Central memory CD4-positive, alpha-beta T cell (primary cell): ENCODE measurements at regions not wholly inside any gene's neighbourhood (a gene's known extent, or its start where the extent isn't known, plus 50 kb on each side); places are given as distances from the start of the nearest gene placed in this dataset.
"Not testable (repeated sequence)": the region's sequence is repeated elsewhere in the genome, so short reads cannot be mapped to it uniquely, and the experiment has no call there.

Experiments used
- DNase-seq: peaks from one replicate; pipeline ENCODE4 v3.0.0; 2022

DNA sequence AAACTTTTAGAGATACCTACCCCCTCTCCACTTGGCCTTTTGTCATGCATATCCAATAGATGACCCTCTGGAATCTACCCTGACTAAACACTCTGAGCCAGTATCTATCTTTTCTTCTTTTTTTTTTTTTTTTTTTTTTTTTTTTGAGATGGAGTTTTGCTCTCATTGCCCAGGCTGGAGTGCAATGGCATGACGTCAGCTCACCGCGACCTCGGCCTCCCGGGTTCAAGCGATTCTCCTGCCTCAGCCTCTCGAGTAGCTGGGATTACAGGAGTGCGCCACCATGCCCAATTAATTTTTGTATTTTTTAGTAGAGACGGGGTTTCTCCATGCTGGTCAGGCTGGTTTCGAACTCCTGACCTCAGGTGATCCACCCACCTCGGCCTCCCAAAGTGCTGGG, 50.8 kb upstream of the GRIN2B start:
- DNase-seq: not testable (repeated sequence)

DNA sequence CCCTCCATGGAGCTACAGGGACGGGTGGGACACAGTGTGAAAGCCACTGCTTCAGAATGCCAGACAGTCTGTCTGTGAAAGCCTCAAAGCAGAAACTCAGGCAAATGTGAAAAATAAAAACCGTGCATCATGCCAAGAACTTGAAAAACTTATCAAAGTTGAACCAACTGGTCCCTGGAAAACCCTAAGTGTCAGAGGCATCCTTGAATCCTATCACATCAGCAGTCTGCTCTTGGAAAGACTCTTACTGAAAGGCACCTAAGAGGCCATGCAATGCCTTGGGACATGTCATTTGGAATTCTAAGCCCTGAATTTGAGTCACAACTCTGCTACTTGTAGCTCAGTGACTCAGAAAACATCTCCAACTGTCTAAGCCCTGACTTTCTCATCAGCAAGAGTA, 62.4 kb upstream of the GRIN2B start:
- no peak for DNase-seq

- DNase-seq: no peak
Observed at GRCh38 chr12:14048941-14049545, 67.6 kb upstream of the GRIN2B start.

GRCh38 chr12:14057895-14058294, 76.5 kb upstream of the GRIN2B start:
- DNase-seq: no peak

DNA sequence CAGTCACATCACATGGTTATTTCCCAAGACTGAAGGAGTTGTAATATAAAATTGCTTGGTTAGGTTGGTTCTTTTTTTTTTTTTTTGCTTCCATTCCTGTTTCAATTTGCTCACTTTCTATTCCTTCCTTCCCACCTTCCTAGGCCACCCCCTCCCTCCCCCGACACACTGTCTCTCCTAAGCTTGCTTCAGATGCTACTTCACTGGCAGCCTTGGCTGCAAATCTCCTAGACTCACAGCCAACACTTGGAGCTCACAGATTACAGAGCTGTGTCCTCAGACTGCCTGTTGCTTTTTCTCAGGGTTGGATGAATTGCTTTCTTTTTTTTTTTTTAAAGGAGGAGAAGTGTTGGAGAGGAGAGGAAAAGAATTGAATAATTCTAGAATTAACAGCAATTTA, 77.3 kb upstream of the GRIN2B start:
- no peak for DNase-seq

DNA sequence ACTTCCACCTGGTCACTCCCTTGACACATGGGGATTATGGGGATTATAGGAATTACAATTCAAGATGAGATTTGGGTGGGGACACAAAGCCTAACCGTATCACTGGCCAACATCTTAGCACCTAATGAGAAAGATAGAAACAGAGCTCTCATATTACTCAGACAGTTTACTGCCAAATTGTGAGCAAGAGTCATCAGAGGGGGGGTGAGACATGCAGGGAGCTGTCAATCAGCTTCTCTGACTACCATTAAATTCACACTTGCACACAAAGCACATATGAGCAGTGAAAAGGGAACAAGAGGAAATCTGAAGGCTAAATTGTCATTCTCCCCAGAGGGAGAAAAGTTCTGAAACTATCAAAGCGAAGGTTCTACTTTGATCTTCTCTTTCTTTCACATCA, 78.1 kb upstream of the GRIN2B start:
- no peak for DNase-seq

- no peak for DNase-seq
Observed at GRCh38 chr12:14065616-14066015, 84.2 kb upstream of the GRIN2B start.

- no peak for DNase-seq
Observed at GRCh38 chr12:14066021-14066420, 84.6 kb upstream of the GRIN2B start.

- no peak for DNase-seq
Observed at GRCh38 chr12:14068961-14069360, 87.6 kb upstream of the GRIN2B start.

GRCh38 chr12:14071833-14072232, 90.4 kb upstream of the GRIN2B start:
- no peak for DNase-seq

DNA sequence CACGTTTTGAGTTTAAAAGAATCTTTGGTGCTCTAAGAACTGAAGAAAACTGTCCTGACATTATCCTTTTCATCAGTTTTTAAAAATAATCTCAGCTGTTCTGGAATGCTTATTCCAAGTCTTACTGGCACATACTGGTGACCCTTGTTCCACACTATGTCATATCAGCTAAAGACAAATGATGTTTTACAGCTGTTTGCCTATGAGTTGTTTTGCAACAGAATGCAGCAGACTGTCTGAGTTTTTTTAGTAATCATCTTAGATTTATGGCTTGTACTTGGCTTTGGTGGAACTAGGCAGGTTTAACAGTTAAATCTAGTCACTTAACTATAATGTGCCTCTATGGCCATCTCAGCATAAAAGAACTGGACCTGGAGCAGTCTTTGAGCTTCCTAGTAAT, 91.6 kb upstream of the GRIN2B start:
- DNase-seq: no peak

- no peak for DNase-seq
Observed at GRCh38 chr12:14075797-14076393, 94.5 kb upstream of the GRIN2B start.

- no peak for DNase-seq
Observed at GRCh38 chr12:14076538-14076937, 95.1 kb upstream of the GRIN2B start.

DNA sequence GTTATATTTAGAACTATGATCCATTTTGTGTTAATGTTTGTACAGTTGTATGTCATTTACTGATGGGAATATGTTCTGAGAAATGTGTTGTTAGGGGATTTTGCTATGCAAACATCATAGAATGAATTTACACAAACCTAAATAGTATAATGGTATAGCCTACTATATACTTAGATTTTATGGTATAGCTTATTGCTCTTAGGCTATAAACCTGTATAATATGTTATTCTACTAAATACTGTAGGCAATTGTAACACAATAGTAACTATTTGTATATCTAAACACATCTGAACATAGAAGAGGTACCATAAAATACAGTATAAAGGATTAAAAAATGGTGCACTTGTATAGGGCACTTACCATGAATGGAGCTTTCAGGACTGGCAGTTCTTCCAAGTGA, 105.4 kb upstream of the GRIN2B start:
- no peak for DNase-seq

- no peak for DNase-seq
Observed at GRCh38 chr12:14099994-14100393, 118.6 kb upstream of the GRIN2B start.

- DNase-seq: not testable (repeated sequence)
Observed at GRCh38 chr12:14101556-14101955, 120.2 kb upstream of the GRIN2B start.

DNA sequence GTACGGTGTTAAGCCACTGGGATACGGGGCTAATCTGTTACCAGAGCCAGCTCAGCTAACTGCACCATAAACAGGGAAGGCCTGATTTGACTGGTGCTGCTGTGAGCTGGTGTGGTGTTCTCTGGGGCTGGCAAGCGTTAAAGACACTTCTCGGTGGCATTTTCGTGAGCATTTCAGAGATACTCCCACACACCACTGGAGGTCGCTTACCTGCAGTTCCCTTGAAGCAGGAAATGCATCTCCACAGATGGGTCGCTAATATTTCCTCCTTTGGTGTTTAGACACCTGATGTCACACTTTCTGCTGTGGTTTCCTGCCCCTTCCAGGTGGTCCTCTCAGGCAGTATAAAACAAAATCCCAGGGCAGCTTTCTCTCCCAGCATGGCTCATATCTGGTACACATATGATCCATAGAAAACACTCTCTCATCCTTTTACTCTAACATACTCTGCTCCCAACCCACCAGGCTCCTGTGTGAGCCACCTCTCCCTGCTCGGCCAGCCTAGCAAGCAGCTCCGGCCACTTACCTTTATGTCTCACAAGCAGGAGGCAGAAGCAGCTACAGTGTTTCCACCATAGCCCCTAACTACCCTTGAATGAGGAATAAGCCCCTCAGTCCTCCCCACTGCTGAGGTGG, 129.9 kb upstream of the GRIN2B start:
- DNase-seq: no peak

DNA sequence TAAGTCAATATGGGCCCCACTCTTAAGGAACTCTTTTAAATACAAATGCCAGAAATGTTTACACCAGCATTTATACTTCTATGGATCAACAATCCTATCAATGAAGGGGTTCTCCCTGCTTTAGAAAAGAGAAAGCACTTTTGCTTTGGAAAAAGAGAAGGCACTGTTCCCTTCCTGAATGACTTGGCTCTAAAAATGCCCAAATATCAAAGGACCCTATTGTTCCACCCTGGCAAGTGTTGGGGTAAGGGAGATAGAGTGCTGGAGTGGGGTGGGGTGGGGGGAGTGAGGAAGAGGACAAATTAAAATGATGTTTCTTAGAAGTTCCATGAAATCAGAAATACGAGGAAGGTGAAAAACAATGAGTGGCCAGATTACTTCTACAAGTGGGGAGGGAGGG, 131.6 kb upstream of the GRIN2B start:
- DNase-seq: no peak

GRCh38 chr12:14126692-14127091, 145.3 kb upstream of the GRIN2B start:
- DNase-seq: no peak

DNA sequence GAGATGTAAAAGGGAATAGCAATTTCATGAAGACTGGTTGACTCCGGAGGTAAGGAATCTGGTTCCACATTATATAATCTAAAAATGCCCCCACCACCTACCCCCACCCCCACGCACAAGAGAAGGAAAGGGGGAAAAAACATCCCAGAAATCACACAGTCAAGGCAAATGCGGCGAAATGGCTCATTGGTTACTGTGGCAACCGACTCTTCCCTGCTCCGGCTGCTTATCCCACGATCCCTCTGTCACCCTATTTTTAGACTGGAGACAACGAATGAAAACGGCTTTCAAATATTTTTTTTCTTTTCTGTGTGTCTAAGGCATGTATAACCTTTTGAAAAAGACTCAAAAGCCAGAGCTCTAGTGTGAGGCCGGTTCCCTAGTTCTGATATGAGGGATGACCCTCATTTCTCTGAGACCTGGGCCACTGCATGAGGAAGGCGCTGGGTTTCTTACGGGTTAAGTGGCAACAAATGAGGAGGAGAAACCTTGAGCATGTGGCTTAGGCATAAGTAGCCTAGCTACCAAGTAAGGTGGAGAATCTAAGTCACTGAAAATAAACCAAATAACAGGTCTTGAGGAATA, 148.3 kb upstream of the GRIN2B start:
- no peak for DNase-seq

DNA sequence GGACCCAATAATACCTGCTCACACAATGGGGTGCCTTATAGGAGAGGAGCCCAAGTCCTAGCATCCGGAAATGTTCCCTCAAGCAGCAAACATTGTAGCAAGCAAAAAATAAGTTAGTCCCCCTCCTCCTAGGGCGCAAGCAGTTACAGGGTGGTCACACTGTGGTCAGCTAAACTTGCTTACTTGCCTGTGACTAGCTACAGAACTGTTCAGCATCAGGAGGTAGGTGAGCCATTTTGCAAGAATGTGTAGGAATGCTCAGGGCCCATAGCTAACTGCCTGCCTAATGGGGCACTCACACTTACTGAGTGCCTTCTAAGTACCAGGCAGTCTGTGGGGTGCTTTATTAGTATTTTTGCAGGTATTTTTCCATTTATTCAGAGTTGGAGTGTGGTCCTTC, 154.6 kb upstream of the GRIN2B start:
- no peak for DNase-seq

DNA sequence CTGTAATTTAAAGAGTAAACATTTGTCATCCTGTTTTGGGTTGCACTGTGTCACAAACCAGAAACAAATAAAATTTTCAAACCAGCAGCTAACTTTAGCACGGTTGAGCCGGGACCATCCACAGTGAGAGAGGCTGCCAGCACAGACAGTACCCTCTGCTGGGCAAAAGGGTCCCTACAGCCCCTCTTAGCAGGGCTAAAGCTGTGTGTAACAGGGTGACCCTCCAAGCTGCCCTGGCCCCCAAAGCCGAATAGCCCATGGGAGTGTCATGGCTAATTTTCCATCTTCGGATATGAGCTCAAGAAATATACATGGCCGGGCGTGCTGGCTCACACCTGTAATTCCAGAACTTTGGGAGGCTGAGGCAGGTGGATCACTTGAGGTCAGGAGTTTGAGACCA, 157.1 kb upstream of the GRIN2B start:
- no peak for DNase-seq

- DNase-seq: no peak
Observed at GRCh38 chr12:14148489-14149270, 167.3 kb upstream of the GRIN2B start.
